ENCODE measurements at regions not wholly inside any gene's neighbourhood (a gene's known extent, or its start where the extent isn't known, plus 50 kb on each side); places are given as distances from the start of the nearest gene placed in this dataset.

DNA sequence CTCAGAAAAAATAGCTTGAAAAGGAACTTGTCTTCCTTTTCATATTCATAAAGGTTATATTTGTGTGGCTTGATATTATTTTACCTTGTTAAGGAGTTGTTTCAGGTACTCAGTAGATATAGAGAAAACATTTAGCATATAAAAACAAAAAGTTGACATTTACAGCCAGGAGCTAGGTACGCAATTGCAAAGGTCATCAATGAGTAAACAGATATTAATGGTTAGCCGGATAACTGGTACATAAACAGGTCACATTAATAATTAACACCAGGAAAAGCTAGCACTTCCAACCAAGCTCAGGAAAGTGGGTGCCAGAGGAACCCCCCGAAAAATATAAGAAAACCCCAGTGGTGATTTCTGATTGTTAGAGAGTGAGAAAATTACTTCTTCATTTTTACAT, 146.6 kb upstream of the NR2F2 start (continued):
- TF ChIP-seq ZNF318 (CRISPR knock-in tag; IDR thresholded peaks at IDR 0.05) = no peak
- TF ChIP-seq, protein P1, sequence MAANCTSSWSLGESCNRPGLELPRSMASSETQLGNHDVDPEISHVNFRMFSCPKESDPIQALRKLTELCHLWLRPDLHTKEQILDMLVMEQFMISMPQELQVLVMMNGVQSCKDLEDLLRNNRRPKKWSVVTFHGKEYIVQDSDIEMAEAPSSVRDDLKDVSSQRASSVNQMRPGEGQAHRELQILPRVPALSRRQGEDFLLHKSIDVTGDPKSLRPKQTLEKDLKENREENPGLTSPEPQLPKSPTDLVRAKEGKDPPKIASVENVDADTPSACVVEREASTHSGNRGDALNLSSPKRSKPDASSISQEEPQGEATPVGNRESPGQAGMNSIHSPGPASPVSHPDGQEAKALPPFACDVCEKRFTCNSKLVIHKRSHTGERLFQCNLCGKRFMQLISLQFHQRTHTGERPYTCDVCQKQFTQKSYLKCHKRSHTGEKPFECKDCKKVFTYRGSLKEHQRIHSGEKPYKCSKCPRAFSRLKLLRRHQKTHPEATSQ (CRISPR knock-in tag; IDR thresholded peaks at IDR 0.05; ENCODE audit: borderline replicate concordance) = peak; percentile 33; the same call in 1 of the 2 replicates
- TF ChIP-seq, protein P2, sequence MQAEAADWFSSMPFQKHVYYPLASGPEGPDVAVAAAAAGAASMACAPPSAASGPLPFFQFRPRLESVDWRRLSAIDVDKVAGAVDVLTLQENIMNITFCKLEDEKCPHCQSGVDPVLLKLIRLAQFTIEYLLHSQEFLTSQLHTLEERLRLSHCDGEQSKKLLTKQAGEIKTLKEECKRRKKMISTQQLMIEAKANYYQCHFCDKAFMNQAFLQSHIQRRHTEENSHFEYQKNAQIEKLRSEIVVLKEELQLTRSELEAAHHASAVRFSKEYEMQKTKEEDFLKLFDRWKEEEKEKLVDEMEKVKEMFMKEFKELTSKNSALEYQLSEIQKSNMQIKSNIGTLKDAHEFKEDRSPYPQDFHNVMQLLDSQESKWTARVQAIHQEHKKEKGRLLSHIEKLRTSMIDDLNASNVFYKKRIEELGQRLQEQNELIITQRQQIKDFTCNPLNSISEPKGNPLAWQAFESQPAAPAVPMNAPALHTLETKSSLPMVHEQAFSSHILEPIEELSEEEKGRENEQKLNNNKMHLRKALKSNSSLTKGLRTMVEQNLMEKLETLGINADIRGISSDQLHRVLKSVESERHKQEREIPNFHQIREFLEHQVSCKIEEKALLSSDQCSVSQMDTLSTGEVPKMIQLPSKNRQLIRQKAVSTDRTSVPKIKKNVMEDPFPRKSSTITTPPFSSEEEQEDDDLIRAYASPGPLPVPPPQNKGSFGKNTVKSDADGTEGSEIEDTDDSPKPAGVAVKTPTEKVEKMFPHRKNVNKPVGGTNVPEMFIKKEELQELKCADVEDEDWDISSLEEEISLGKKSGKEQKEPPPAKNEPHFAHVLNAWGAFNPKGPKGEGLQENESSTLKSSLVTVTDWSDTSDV (CRISPR knock-in tag; IDR thresholded peaks at IDR 0.05) = no peak
- TF ChIP-seq KDM1A (CRISPR knock-in tag; IDR thresholded peaks at IDR 0.05) = no peak
- TF ChIP-seq BRD4 (CRISPR knock-in tag; IDR thresholded peaks at IDR 0.05) = no peak
- no peak for TF ChIP-seq SIN3B (IDR thresholded peaks at IDR 0.05; ENCODE audit: low read length)
- TF ChIP-seq REST (IDR thresholded peaks at IDR 0.05; ENCODE audit: borderline replicate concordance in 1 of 2, low read depth in 1 of 2, low read length in 2 of 2) = no peak
- TF ChIP-seq CBFB (CRISPR knock-in tag; IDR thresholded peaks at IDR 0.05) = no peak
- TF ChIP-seq ZNF546 (CRISPR knock-in tag; conservative IDR thresholded peaks at IDR 0.05) = no peak
- TF ChIP-seq REXO4 (CRISPR knock-in tag; IDR thresholded peaks at IDR 0.05; ENCODE audit: borderline replicate concordance) = no peak
- no peak for TF ChIP-seq SPEN (CRISPR knock-in tag; IDR thresholded peaks at IDR 0.05; ENCODE audit: low read depth)
- TF ChIP-seq FOSL2 (CRISPR knock-in tag; IDR thresholded peaks at IDR 0.05) = no peak
- TF ChIP-seq ZNF746 (CRISPR knock-in tag; IDR thresholded peaks at IDR 0.05) = no peak
- TF ChIP-seq ZNF782 (CRISPR knock-in tag; IDR thresholded peaks at IDR 0.05; ENCODE audit: borderline replicate concordance) = no peak
- TF ChIP-seq FOXA1 (IDR thresholded peaks at IDR 0.05) = no peak
- TF ChIP-seq FOXA1 (CRISPR knock-in tag; IDR thresholded peaks at IDR 0.05) = peak; percentile 39
